NCI-H146 treated with DMSO at 0.1 percent for 48 hours (cell line): ENCODE measurements at regions not wholly inside any gene's neighbourhood (a gene's known extent, or its start where the extent isn't known, plus 50 kb on each side); places are given as distances from the start of the nearest gene placed in this dataset.
"Not testable (repeated sequence)": the region's sequence is repeated elsewhere in the genome, so short reads cannot be mapped to it uniquely, and the experiment has no call there.

ENCODE experiments used
- DNase-seq: peaks from one replicate; lab custom pipeline; 2025; ENCODE audit not compliant: unreplicated experiment; lab: John Stamatoyannopoulos, UW

GRCh38 chr3:191148131-191148530 is 50.9 kb upstream of the OSTN start:
- DNase-seq, result no peak

GRCh38 chr3:191143224-191143623 is 55.8 kb upstream of the OSTN start:
- DNase-seq, result no peak

DNA sequence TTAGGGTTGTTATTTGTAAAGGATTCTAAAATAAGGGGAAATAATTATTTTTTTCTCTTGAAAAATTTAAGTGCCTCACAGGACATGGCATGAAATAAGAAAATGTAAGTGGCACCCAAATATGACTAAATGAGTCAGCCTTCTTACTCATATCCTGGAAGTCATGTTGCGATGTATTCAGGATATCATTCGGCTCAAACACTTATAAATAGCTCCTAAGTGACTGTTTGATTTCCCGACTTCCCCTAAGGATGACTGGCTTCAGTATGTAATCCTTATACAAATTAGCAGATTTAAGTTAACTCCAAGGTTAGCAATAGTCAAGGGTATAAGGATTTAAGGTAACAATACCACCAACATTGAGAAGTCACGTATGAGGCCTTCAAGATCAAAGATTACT is 57.3 kb upstream of the OSTN start:
- no peak for DNase-seq

GRCh38 chr3:191139736-191140135 is 59.3 kb upstream of the OSTN start:
- no peak for DNase-seq

- no peak for DNase-seq
Observed at GRCh38 chr3:191138937-191139336, 60.1 kb upstream of the OSTN start.

DNA sequence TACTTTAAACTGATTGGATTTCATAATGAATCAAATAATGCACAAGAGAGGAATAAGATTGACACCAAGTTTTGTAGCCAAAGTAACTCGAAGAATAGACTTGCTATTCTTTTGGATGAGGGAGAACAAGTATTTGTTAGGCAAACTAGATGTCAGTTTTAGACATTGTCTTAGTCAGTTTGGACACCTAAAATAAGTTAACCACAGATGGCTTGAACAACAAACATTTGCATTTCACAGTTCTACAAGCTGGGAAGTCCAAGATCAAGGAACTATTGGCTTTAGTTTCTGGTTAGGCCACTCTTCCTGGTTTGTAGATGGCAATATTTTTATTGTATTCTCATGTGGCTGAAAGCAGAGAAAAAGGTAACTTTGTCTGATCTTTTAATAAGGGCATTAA is 61.3 kb upstream of the OSTN start:
- no peak for DNase-seq

DNA sequence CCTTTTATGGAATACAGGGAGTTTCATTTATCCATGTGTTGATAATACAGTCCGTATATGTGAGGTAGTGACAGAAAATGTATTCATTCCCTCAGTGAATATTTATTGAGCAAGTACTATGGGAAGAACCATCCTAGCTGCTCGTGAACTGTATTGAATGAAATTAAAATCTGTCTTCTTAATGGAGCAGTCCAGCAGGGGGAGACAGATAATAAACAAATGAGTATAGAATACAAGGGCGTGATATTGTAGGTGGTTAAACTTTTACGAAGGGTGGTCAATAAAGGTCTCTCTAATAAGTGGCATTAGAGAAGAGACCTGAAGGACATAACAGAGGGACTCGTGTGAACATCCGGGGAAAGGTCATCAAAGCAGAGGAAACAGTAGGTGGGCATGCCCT is 62.7 kb upstream of the OSTN start:
- no peak for DNase-seq

DNA sequence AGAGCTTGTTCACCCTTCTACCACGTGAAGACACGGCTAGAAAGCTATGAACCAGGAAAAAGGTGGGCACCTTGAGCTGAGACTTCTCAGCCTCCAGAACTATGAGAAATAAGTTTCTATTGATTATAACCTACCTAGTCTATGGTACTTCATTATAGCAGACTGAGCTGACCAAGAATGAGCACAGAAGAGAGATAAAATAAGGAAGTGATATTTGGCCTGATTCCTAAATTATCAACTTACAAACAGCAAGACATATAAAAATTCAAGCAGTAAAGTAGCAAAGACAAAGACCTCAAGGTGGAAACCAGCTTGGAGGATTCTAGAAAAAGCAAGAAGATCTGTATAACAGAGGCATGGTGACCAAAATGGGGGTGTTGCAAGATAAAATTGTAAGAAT is 63.9 kb upstream of the OSTN start:
- no peak for DNase-seq

GRCh38 chr3:191133359-191133758 is 65.7 kb upstream of the OSTN start:
- DNase-seq, result no peak

DNA sequence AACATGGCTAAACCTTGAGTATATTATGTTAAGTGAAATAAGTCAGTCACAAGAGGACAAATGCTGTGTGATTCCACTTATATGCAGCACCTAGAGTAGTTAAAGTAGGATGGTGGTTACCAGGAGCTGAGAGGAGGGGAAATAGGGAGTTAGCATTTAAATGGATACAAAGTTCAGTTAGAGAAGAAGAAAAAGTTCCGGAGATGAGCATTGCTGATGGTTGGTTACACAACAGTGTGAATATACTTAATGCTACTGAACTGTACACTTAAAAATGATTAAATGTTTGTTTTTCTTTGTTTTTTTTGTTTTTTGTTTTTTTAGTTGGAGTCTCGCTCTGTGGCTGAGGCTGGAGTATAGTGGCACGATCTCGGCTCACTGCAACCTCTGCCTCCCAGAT is 67.7 kb upstream of the OSTN start:
- no peak for DNase-seq

DNA sequence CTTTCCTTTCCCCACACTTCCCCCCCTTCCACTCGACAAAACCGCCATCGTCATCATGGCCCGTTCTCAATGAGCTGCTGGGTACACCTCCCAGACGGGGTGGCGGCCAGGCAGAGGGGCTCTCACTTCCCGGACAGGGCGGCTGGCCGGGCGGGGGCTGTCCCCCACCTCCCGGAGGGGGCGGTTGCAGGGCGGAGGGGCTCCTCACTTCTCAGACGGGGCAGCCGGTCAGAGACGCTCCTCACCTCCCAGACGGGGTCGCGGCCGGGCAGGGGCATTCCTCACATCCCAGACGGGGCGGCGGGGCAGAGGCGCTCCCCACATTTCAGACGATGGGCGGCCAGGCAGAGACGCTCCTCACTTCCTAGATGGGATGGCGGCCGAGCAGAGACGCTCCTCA is 74.2 kb upstream of the OSTN start:
- not testable (repeated sequence) for DNase-seq

GRCh38 chr3:191123946-191124345 is 75.1 kb upstream of the OSTN start:
- DNase-seq, result no peak

- DNase-seq, result no peak
Observed at GRCh38 chr3:191123231-191123630, 75.8 kb upstream of the OSTN start.

- DNase-seq, result no peak
Observed at GRCh38 chr3:191120447-191121298, 78.4 kb upstream of the OSTN start.

- no peak for DNase-seq
Observed at GRCh38 chr3:191119415-191120295, 79.4 kb upstream of the OSTN start.

DNA sequence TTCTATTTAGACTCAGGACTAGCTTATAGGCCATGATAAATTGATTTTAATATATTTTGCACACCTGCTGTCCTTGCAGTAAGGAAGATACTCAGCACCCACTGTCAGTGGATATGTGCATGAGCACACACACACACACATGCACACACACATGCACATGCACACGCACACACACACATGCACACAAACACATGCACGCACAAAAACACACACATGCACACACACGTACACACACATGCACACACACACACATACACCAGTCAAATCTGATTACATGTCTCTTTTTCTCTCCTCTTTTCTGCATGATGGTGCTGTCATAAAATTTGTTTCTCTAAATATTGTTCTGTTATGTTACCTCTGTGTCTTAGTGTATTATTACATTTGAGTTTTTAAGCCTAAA is 87.3 kb upstream of the OSTN start:
- no peak for DNase-seq

DNA sequence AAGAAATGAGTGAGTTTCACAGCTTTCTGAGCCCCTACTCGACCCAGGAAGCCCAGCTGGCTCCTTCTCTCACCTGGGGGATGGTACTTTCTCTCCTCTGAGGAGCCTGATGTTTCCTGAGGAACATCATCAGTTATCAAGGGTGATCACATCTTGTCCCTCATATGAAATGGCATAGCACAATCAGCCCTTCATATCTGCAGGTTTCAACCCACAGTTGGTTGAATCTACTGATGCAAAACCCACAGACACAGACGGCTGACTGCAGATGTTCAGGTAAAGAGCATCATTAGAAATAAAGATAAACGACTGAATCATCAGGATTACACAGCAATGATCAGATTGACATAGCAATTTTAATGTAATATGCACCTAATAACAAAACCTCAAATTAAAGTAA is 93.6 kb upstream of the OSTN start:
- no peak for DNase-seq

GRCh38 chr3:191100516-191100915 is 98.5 kb upstream of the OSTN start:
- DNase-seq, result no peak

- DNase-seq, result no peak
Observed at GRCh38 chr3:191094057-191094845, 104.8 kb upstream of the OSTN start.

- DNase-seq, result no peak
Observed at GRCh38 chr3:191087391-191087790, 111.7 kb upstream of the OSTN start.

DNA sequence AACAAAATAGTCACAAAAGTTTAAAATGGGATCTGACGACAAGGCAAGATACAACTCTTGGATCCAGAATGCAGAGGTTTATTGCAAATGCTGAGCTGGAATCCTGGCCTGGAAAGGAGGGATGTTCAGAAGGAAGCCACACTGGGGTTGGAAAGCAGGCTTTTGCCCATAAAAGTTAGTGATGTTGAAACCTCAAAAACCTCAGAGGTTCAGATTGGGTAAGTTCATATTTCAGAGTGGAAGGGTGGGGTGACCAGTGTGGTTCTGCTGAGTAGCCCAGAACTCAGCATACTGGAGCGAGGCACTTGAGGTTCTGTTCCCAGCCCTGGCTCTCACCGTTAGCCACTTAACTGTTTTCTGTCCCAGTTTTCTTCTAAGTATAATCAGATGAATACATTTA is 114.0 kb upstream of the OSTN start:
- DNase-seq, result no peak
